ENCODE measurements at regions not wholly inside any gene's neighbourhood (a gene's known extent, or its start where the extent isn't known, plus 50 kb on each side); places are given as distances from the start of the nearest gene placed in this dataset.

DNA sequence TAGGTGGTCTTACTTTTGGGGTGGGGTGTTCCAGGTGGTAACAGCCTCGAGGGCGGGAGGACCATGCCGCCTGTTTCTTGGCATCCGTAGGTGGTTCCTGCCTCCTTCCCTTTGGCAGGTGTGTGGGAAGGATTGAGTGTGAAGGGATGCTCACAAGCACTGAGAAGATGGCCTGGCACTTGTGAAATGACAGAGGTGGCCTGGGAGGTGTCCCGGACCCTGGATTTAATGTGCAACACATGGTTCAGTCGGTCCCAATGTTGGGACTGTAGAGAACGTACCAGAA, 165.8 kb upstream of the FOXF1 start:
- H3K27me3 Mint-ChIP-seq (ENCODE audit: low read depth in 3 of 3): peaks cover 51 to 72% (median 52%) of the 10 kb centered on the region in 3 donors

DNA sequence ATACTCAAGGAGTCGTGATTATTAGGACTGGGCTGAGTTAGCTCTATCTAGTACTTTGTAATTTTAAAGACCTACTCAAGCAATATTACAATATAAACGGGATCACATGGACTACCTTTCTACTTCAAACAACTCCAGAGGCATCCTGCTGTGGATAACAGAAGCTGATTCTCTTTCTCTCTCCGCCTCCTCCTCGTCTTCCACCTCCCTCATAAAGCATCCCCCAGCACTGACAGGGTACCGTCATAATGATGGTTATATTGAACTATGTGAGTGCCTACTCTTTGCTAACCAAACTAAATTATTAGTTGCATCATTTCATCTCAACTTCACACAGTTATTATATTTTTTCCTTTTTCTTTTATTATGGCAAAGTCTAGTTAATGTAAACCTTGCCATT, 165.4 kb upstream of the FOXF1 start:
- Histone ChIP-seq H2AFZ (ENCODE audit: insufficient read depth, low read depth, low read length, poor library complexity, severe bottlenecking) (no peak overlapping the region), H3K36me3 (replicated peaks in 1 of 2; ENCODE audit: control insufficient read depth in 1 of 2, insufficient read depth in 2 of 2, low read length in 2 of 2) (no peaks in the 10 kb centered on the region), H3K9ac (ENCODE audit: insufficient read depth, low read length, poor library complexity, severe bottlenecking) (no peak overlapping the region), H3K27ac (ENCODE audit: low read depth in 1 of 2, low read length in 2 of 2) (no peak overlapping the region), H3K4me2 (replicated peaks; ENCODE audit: extremely low read depth, low read length, poor library complexity, severe bottlenecking) (no peak overlapping the region), H3K4me1 (ENCODE audit: control insufficient read depth in 1 of 2, insufficient read depth in 2 of 2, low read length in 2 of 2) (no peaks in the 10 kb centered on the region), H3K4me3 (replicated peaks in 1 of 3; ENCODE audit: low read depth in 2 of 3, low read length in 3 of 3) (no peak overlapping the region), H4K20me1 (ENCODE audit: insufficient read depth, low read length) (no peaks in the 10 kb centered on the region), H3K79me2 (ENCODE audit: insufficient read depth, low read length) (no peaks in the 10 kb centered on the region), H3K27me3 (ENCODE audit: control insufficient read depth in 2 of 2, insufficient read depth in 2 of 2, low read length in 2 of 2) (peaks cover 16 to 42% of the 10 kb centered on the region in 2 donors), H3K9me3 (replicated peaks in 1 of 2; ENCODE audit: control insufficient read depth in 1 of 2, insufficient read depth in 1 of 2, low read length in 2 of 2) (no peaks in the 10 kb centered on the region)
- no peak overlapping the region for H3K27ac Mint-ChIP-seq
- intact Hi-C loops (cut with micrococcal nuclease): no loop called here
- no peak overlapping the region for H3K4me3 Mint-ChIP-seq
- H3K27me3 Mint-ChIP-seq (ENCODE audit: low read depth in 3 of 3): peaks cover 52 to 72% (median 54%) of the 10 kb centered on the region in 3 donors
- no peak for DNase-seq
- H3K36me3 Mint-ChIP-seq: no peaks in the 10 kb centered on the region
- no peaks in the 10 kb centered on the region for H3K4me1 Mint-ChIP-seq
- TF ChIP-seq, protein P1, sequence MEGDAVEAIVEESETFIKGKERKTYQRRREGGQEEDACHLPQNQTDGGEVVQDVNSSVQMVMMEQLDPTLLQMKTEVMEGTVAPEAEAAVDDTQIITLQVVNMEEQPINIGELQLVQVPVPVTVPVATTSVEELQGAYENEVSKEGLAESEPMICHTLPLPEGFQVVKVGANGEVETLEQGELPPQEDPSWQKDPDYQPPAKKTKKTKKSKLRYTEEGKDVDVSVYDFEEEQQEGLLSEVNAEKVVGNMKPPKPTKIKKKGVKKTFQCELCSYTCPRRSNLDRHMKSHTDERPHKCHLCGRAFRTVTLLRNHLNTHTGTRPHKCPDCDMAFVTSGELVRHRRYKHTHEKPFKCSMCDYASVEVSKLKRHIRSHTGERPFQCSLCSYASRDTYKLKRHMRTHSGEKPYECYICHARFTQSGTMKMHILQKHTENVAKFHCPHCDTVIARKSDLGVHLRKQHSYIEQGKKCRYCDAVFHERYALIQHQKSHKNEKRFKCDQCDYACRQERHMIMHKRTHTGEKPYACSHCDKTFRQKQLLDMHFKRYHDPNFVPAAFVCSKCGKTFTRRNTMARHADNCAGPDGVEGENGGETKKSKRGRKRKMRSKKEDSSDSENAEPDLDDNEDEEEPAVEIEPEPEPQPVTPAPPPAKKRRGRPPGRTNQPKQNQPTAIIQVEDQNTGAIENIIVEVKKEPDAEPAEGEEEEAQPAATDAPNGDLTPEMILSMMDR (IDR thresholded peaks at IDR 0.05): no peak
- H3K9me3 Mint-ChIP-seq: peaks cover 0 to 7% (median 2%) of the 10 kb centered on the region in 7 donors
- WGBS (ENCODE audit: insufficient coverage): no CpG with 5 or more reads among the region's 5 CpGs

More for the DNA sequence above, 165.8 kb upstream of the FOXF1 start:
- no peak overlapping the region for H3K27ac Mint-ChIP-seq
- TF ChIP-seq, protein P1 (IDR thresholded peaks at IDR 0.05): no peak
- H3K27ac ChIP-seq (ENCODE audit: low read depth in 1 of 2, low read length in 2 of 2): no peak overlapping the region
- H3K9ac ChIP-seq (ENCODE audit: insufficient read depth, low read length, poor library complexity, severe bottlenecking): no peak overlapping the region
- peaks cover 0 to 7% (median 2%) of the 10 kb centered on the region in 7 donors for H3K9me3 Mint-ChIP-seq
- H3K9me3 ChIP-seq (replicated peaks in 1 of 2; ENCODE audit: control insufficient read depth in 1 of 2, insufficient read depth in 1 of 2, low read length in 2 of 2): no peaks in the 10 kb centered on the region
- H3K27me3 ChIP-seq (ENCODE audit: control insufficient read depth in 2 of 2, insufficient read depth in 2 of 2, low read length in 2 of 2): peaks cover 16 to 42% of the 10 kb centered on the region in 2 donors
- no peak overlapping the region for H3K4me3 ChIP-seq (replicated peaks in 1 of 3; ENCODE audit: low read depth in 2 of 3, low read length in 3 of 3)
- no peak for DNase-seq
- no peaks in the 10 kb centered on the region for H3K36me3 ChIP-seq (replicated peaks in 1 of 2; ENCODE audit: control insufficient read depth in 1 of 2, insufficient read depth in 2 of 2, low read length in 2 of 2)
- WGBS (ENCODE audit: insufficient coverage): 73% methylated on average over 6 of the region's 7 CpGs
- intact Hi-C loops (cut with micrococcal nuclease): no loop called here
- H4K20me1 ChIP-seq (ENCODE audit: insufficient read depth, low read length): no peaks in the 10 kb centered on the region
- no peak overlapping the region for H2AFZ ChIP-seq (ENCODE audit: insufficient read depth, low read depth, low read length, poor library complexity, severe bottlenecking)
- H3K79me2 ChIP-seq (ENCODE audit: insufficient read depth, low read length): no peaks in the 10 kb centered on the region
- H3K36me3 Mint-ChIP-seq: no peaks in the 10 kb centered on the region
- H3K4me2 ChIP-seq (replicated peaks; ENCODE audit: extremely low read depth, low read length, poor library complexity, severe bottlenecking): no peak overlapping the region
- H3K4me3 Mint-ChIP-seq: no peak overlapping the region
- no peaks in the 10 kb centered on the region for H3K4me1 Mint-ChIP-seq
- no peaks in the 10 kb centered on the region for H3K4me1 ChIP-seq (ENCODE audit: control insufficient read depth in 1 of 2, insufficient read depth in 2 of 2, low read length in 2 of 2)
